ENCODE measurements at regions not wholly inside any gene's neighbourhood (a gene's known extent, or its start where the extent isn't known, plus 50 kb on each side); places are given as distances from the start of the nearest gene placed in this dataset.

GRCh38 chr2:120867290-120868241, 131.9 kb downstream of the GLI2 start:
- H3K4me2 ChIP-seq (ENCODE audit: control insufficient read depth, insufficient read depth), result no peak overlapping the region
- 19% methylated on average over 48 of the region's 54 CpGs for WGBS (ENCODE audit: insufficient coverage, insufficient replicate concordance, low lambda C conversion rate, missing lambda C conversion rate)
- CTCF ChIA-PET, result interaction anchor here (1.4 kb wide), 1 partner anchor 180 kb away, joined by 3 read pairs; no protein-coding TSS in a partner anchor
- no peaks in the 10 kb centered on the region for H3K9me3 ChIP-seq (replicated peaks; ENCODE audit: control insufficient read depth, insufficient read depth, low read length)
- no peak overlapping the region for H3K9ac ChIP-seq (ENCODE audit: control insufficient read depth, insufficient read depth, low read length)
- no peaks in the 10 kb centered on the region for H4K20me1 ChIP-seq (ENCODE audit: control insufficient read depth, insufficient read depth)
- no peaks in the 10 kb centered on the region for H3K36me3 ChIP-seq (ENCODE audit: control insufficient read depth in 2 of 2, insufficient read depth in 2 of 2, low read length in 1 of 2)
- SMC1A ChIA-PET (ENCODE audit: uncharacterized antibody, unreplicated experiment), result no interaction called here
- DNase-seq (ENCODE audit: low read depth, low spot score) (no peak), ATAC-seq (no peak), FAIRE-seq (no peak)
- no peak overlapping the region for H2AFZ ChIP-seq (ENCODE audit: control insufficient read depth, low read depth, low read length)
- no peaks in the 10 kb centered on the region for H3K79me2 ChIP-seq (ENCODE audit: control insufficient read depth, insufficient read depth, low read length)
- H3K4me3 ChIP-seq, result no peak overlapping the region
- in situ Hi-C loops (cut with MboI) (no loop called here), intact Hi-C loops (cut with micrococcal nuclease; ENCODE audit: unreplicated experiment) (no loop called here)
- H3K27ac ChIP-seq (ENCODE audit: control insufficient read depth, insufficient read depth), result no peak overlapping the region
- TF ChIP-seq CREB1 (IDR thresholded peaks at IDR 0.05; ENCODE audit: low read depth) (no peak), POLR2A (IDR thresholded peaks at IDR 0.05; ENCODE audit: low read depth, low read length) (no peak)
- RAD21 ChIA-PET (ENCODE audit: unreplicated experiment), result no interaction called here
- no TSS peak for BruUV-seq (replicated peaks)
- POLR2A ChIA-PET, result no interaction called here
- H3K4me1 ChIP-seq (ENCODE audit: control insufficient read depth, insufficient read depth, low read length), result no peaks in the 10 kb centered on the region
- peaks cover 5 to 11% of the 10 kb centered on the region in 2 experiments; a peak in 3 of 4 replicates for H3K27me3 ChIP-seq (replicated peaks in 1 of 2; ENCODE audit: control insufficient read depth in 2 of 2, insufficient read depth in 2 of 2, low read length in 1 of 2)

GRCh38 chr2:120868366-120868765, 132.7 kb downstream of the GLI2 start:
- FAIRE-seq (no peak), DNase-seq (ENCODE audit: low read depth, low spot score) (no peak), ATAC-seq (no peak)
- H3K4me1 ChIP-seq (ENCODE audit: control insufficient read depth, insufficient read depth, low read length), result no peaks in the 10 kb centered on the region
- TF ChIP-seq ZBED1 (IDR thresholded peaks at IDR 0.05; ENCODE audit: borderline replicate concordance), result no peak
- no peak for TF ChIP-seq MTA2 (IDR thresholded peaks at IDR 0.05; ENCODE audit: low read depth)
- no peak for TF ChIP-seq ELK1 (IDR thresholded peaks at IDR 0.05; ENCODE audit: low read depth, low read length)
- H3K4me3 ChIP-seq, result no peak overlapping the region
- no peaks in the 10 kb centered on the region for H3K9me3 ChIP-seq (replicated peaks; ENCODE audit: control insufficient read depth, insufficient read depth, low read length)
- H3K36me3 ChIP-seq (ENCODE audit: control insufficient read depth in 2 of 2, insufficient read depth in 2 of 2, low read length in 1 of 2), result no peaks in the 10 kb centered on the region
- no peaks in the 10 kb centered on the region for H3K79me2 ChIP-seq (ENCODE audit: control insufficient read depth, insufficient read depth, low read length)
- H3K4me2 ChIP-seq (ENCODE audit: control insufficient read depth, insufficient read depth), result no peak overlapping the region
- no peaks in the 10 kb centered on the region for H4K20me1 ChIP-seq (ENCODE audit: control insufficient read depth, insufficient read depth)
- WGBS (ENCODE audit: insufficient coverage, insufficient replicate concordance, low lambda C conversion rate, missing lambda C conversion rate), result 23% methylated on average over 4 of the region's 4 CpGs
- in situ Hi-C loops (cut with MboI) (no loop called here), intact Hi-C loops (cut with micrococcal nuclease; ENCODE audit: unreplicated experiment) (no loop called here)
- CTCF ChIA-PET, result no interaction called here
- peaks cover 5 to 11% of the 10 kb centered on the region in 2 experiments; a peak in 3 of 4 replicates for H3K27me3 ChIP-seq (replicated peaks in 1 of 2; ENCODE audit: control insufficient read depth in 2 of 2, insufficient read depth in 2 of 2, low read length in 1 of 2)
- RAD21 ChIA-PET (ENCODE audit: unreplicated experiment), result no interaction called here
- H2AFZ ChIP-seq (ENCODE audit: control insufficient read depth, low read depth, low read length), result no peak overlapping the region
- no TSS peak for BruUV-seq (replicated peaks)
- H3K27ac ChIP-seq (ENCODE audit: control insufficient read depth, insufficient read depth), result no peak overlapping the region
- POLR2A ChIA-PET, result no interaction called here
- no peak overlapping the region for H3K9ac ChIP-seq (ENCODE audit: control insufficient read depth, insufficient read depth, low read length)
- SMC1A ChIA-PET (ENCODE audit: uncharacterized antibody, unreplicated experiment), result no interaction called here
